ENCODE measurements at regions not wholly inside any gene's neighbourhood (a gene's known extent, or its start where the extent isn't known, plus 50 kb on each side); places are given as distances from the start of the nearest gene placed in this dataset.
A peak's percentile ranks its signal among the peaks of the same experiment; 100 is the strongest.

DNA sequence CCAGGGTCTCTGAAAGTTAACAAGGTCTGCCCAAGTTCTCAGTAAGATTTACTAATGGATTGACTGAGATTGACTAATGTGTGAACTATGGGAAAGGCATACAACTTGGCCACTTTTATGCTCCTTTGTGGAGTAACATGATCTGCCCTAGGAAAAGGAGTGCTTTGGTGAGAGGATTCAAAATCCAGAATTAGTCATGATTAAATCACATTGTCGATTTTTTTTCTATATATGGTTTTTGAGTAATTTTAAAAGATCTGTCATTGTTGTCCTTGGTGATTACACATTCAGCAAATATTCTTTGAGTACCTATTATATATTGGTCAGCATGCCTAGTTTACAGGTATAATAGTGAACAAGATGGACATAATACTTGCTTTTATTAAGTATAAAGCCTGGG, 147.7 kb upstream of the SYT10 start:
- Histone ChIP-seq H3K9ac (peak overlapping the region; percentile 40; the same call in 1 of the 2 replicates), H3K27ac (ENCODE audit: low read depth in 2 of 2, low read length in 1 of 2) (peak overlapping the region in 1 of 2 experiments; percentile 72; a peak in 2 of 4 replicates), H3K4me2 (peak overlapping the region; percentile 40; the same call in 1 of the 2 replicates), H3K4me3 (ENCODE audit: low read depth in 2 of 2, low read length in 1 of 2) (no peak overlapping the region), H4K20me1 (ENCODE audit: insufficient read depth) (no peaks in the 10 kb centered on the region), H3K79me2 (ENCODE audit: insufficient read depth) (no peaks in the 10 kb centered on the region), H3K9me2 (no peaks in the 10 kb centered on the region), H3K9me3 (no peaks in the 10 kb centered on the region), H3K4me1 (ENCODE audit: control insufficient read depth in 1 of 2, insufficient read depth in 2 of 2, low read depth in 1 of 2, low read length in 1 of 2) (peaks cover 0 to 10% of the 10 kb centered on the region in 2 experiments; a peak in 1 of 4 replicates), H3F3A (replicated peaks; ENCODE audit: insufficient read depth) (peaks cover 15% of the 10 kb centered on the region), H3K27me3 (ENCODE audit: insufficient read depth) (no peaks in the 10 kb centered on the region), H2AFZ (ENCODE audit: low read depth) (no peak overlapping the region), H3K36me3 (replicated peaks in 1 of 2; ENCODE audit: control insufficient read depth in 1 of 2, insufficient read depth in 2 of 2, low read length in 1 of 2) (no peaks in the 10 kb centered on the region)
- WGBS (ENCODE audit: low lambda C conversion rate): 0% methylated on average over 1 of the region's 1 CpG
- no peak for DNase-seq
- TF ChIP-seq TCF12 (IDR thresholded peaks at IDR 0.05): no peak
- TF ChIP-seq FOSL2 (IDR thresholded peaks at IDR 0.05; ENCODE audit: borderline replicate concordance, low read depth): peak; percentile 8; the same call in 1 of the 2 replicates
- no peak for TF ChIP-seq EZH2phosphoT487 (IDR thresholded peaks at IDR 0.05; ENCODE audit: borderline replicate concordance, low read depth)
- TF ChIP-seq FOXJ3 (CRISPR knock-in tag; IDR thresholded peaks at IDR 0.05): no peak
- TF ChIP-seq, protein P1, sequence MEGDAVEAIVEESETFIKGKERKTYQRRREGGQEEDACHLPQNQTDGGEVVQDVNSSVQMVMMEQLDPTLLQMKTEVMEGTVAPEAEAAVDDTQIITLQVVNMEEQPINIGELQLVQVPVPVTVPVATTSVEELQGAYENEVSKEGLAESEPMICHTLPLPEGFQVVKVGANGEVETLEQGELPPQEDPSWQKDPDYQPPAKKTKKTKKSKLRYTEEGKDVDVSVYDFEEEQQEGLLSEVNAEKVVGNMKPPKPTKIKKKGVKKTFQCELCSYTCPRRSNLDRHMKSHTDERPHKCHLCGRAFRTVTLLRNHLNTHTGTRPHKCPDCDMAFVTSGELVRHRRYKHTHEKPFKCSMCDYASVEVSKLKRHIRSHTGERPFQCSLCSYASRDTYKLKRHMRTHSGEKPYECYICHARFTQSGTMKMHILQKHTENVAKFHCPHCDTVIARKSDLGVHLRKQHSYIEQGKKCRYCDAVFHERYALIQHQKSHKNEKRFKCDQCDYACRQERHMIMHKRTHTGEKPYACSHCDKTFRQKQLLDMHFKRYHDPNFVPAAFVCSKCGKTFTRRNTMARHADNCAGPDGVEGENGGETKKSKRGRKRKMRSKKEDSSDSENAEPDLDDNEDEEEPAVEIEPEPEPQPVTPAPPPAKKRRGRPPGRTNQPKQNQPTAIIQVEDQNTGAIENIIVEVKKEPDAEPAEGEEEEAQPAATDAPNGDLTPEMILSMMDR (IDR thresholded peaks at IDR 0.05): no peak
- no peak for TF ChIP-seq RXRA (IDR thresholded peaks at IDR 0.05; ENCODE audit: borderline replicate concordance, low read depth)
- no peak for TF ChIP-seq SMC3 (IDR thresholded peaks at IDR 0.05; ENCODE audit: low read depth, low read length)
- ChIA-PET CTCF (no interaction called here), POLR2A (no interaction called here)

GRCh38 chr12:33587784-33588712, 148.4 kb upstream of the SYT10 start:
- H3K36me3 ChIP-seq (replicated peaks in 1 of 2; ENCODE audit: control insufficient read depth in 1 of 2, insufficient read depth in 2 of 2, low read length in 1 of 2): no peaks in the 10 kb centered on the region
- H3K4me3 ChIP-seq (ENCODE audit: low read depth in 2 of 2, low read length in 1 of 2): no peak overlapping the region; a peak in 1 of 4 replicates
- peak overlapping the region in 1 of 2 experiments; percentile 72; a peak in 2 of 4 replicates for H3K27ac ChIP-seq (ENCODE audit: low read depth in 2 of 2, low read length in 1 of 2)
- ChIA-PET CTCF (interaction anchor here (0.6 kb wide), 1 partner anchor 520 kb away, joined by 4 read pairs; no protein-coding TSS in a partner anchor), POLR2A (no interaction called here)
- no peaks in the 10 kb centered on the region for H4K20me1 ChIP-seq (ENCODE audit: insufficient read depth)
- no peaks in the 10 kb centered on the region for H3K9me3 ChIP-seq
- WGBS (ENCODE audit: low lambda C conversion rate): 14% methylated on average over 8 of the region's 8 CpGs
- H3K9me2 ChIP-seq: no peaks in the 10 kb centered on the region
- H2AFZ ChIP-seq (ENCODE audit: low read depth): peak overlapping the region; percentile 12; the same call in 1 of the 2 replicates
- peak overlapping the region; percentile 40; the same call in 1 of the 2 replicates for H3K9ac ChIP-seq
- H3K4me2 ChIP-seq: peak overlapping the region; percentile 40; the same call in 1 of the 2 replicates
- no peaks in the 10 kb centered on the region for H3K27me3 ChIP-seq (ENCODE audit: insufficient read depth)
- TF ChIP-seq JUND (IDR thresholded peaks at IDR 0.05): peak; percentile 59
- TF ChIP-seq EZH2phosphoT487 (IDR thresholded peaks at IDR 0.05; ENCODE audit: borderline replicate concordance, low read depth): no peak
- TF ChIP-seq RXRA (IDR thresholded peaks at IDR 0.05; ENCODE audit: borderline replicate concordance, low read depth): peak; percentile 59; the same call in 1 of the 2 replicates
- TF ChIP-seq MEF2A (IDR thresholded peaks at IDR 0.05; ENCODE audit: borderline replicate concordance, low read depth): peak; percentile 53; the same call in 1 of the 2 replicates
- no peak for TF ChIP-seq MAX (IDR thresholded peaks at IDR 0.05; ENCODE audit: low read depth)
- TF ChIP-seq, protein P1 (IDR thresholded peaks at IDR 0.05): no peak
- no peak for TF ChIP-seq MXI1 (IDR thresholded peaks at IDR 0.05; ENCODE audit: low read depth, low read length)
- no peak for TF ChIP-seq GABPA (IDR thresholded peaks at IDR 0.05; ENCODE audit: low read depth)
- TF ChIP-seq NRF1 (IDR thresholded peaks at IDR 0.05; ENCODE audit: low read depth, low read length): no peak
- TF ChIP-seq, protein P2, sequence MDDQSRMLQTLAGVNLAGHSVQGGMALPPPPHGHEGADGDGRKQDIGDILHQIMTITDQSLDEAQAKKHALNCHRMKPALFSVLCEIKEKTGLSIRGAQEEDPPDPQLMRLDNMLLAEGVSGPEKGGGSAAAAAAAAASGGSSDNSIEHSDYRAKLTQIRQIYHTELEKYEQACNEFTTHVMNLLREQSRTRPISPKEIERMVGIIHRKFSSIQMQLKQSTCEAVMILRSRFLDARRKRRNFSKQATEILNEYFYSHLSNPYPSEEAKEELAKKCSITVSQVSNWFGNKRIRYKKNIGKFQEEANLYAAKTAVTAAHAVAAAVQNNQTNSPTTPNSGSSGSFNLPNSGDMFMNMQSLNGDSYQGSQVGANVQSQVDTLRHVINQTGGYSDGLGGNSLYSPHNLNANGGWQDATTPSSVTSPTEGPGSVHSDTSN (IDR thresholded peaks at IDR 0.05): peak; percentile 64
- TF ChIP-seq TCF12 (IDR thresholded peaks at IDR 0.05): peak; percentile 69
- peak; percentile 36; the same call in 1 of the 2 replicates for TF ChIP-seq FOSL2 (IDR thresholded peaks at IDR 0.05; ENCODE audit: borderline replicate concordance, low read depth)
- peak; percentile 15 to 19; a peak in 1 of 4 replicates for TF ChIP-seq EP300 (IDR thresholded peaks at IDR 0.05; ENCODE audit: borderline replicate concordance in 1 of 2, low read depth in 1 of 2, low read length in 1 of 2)
- no peak for TF ChIP-seq USF2 (IDR thresholded peaks at IDR 0.05; ENCODE audit: borderline replicate concordance, low read depth, low read length)
- no peaks in the 10 kb centered on the region for H3K79me2 ChIP-seq (ENCODE audit: insufficient read depth)
- H3K4me1 ChIP-seq (ENCODE audit: control insufficient read depth in 1 of 2, insufficient read depth in 2 of 2, low read depth in 1 of 2, low read length in 1 of 2): peaks cover 0 to 10% of the 10 kb centered on the region in 2 experiments; a peak in 1 of 4 replicates
- H3F3A ChIP-seq (replicated peaks; ENCODE audit: insufficient read depth): peaks cover 15% of the 10 kb centered on the region
- DNase-seq: no peak
